Cardiac muscle cell (in vitro differentiated cells and primary cell): ENCODE measurements at regions not wholly inside any gene's neighbourhood (a gene's known extent, or its start where the extent isn't known, plus 50 kb on each side); places are given as distances from the start of the nearest gene placed in this dataset.
A peak's percentile ranks its signal among the peaks of the same experiment; 100 is the strongest.

Experiments
- DNase-seq, 2 donors: peaks; one replicate each; pipeline versions ENCODE4 v3.0.0 to v3.0.0-alpha.2; 2010 to 2017; ENCODE audit warnings: low read depth in 1 of 2, low spot score in 1 of 2
- H3K27ac ChIP-seq: fragments of 200-600 bp; sonication (generic); 2 replicates; pipeline ENCODE4 v1.5.1; 2016
- H3K27me3 ChIP-seq: fragments of 200-600 bp; sonication (generic); 2 replicates; pipeline ENCODE4 v1.6.0; 2016; ENCODE audit warnings: control low read depth
- H3K36me3 ChIP-seq: fragments of 200-600 bp; sonication (generic); 2 replicates; pipeline ENCODE4 v1.5.1; 2016; ENCODE audit warnings: control low read depth
- H3K4me1 ChIP-seq: fragments of 200-600 bp; sonication (generic); 2 replicates; pipeline ENCODE4 v1.8.1; 2017; ENCODE audit warnings: low read depth, mild to moderate bottlenecking, mixed run types
- H3K4me3 ChIP-seq: fragments of 200-600 bp; sonication (generic); 2 replicates; pipeline ENCODE4 v1.5.1; 2016; ENCODE audit warnings: mild to moderate bottlenecking
- H3K9me3 ChIP-seq: fragments of 200-600 bp; sonication (generic); 2 replicates; pipeline ENCODE4 v1.5.1; 2017; ENCODE audit warnings: low read depth, mild to moderate bottlenecking, control low read depth
- CTCF ChIP-seq: IDR thresholded peaks from 2 replicates; pipeline ENCODE4 v1.5.1; 2012; ENCODE audit warnings: low read depth, mild to moderate bottlenecking, low read length

- H3K36me3 ChIP-seq: no peaks in the 10 kb centered on the region
- peak; percentile 8 to 22 for DNase-seq
- no peak overlapping the region for H3K4me3 ChIP-seq
- peak; percentile 43 for TF ChIP-seq CTCF
- H3K4me1 ChIP-seq: no peaks in the 10 kb centered on the region
- no peak overlapping the region for H3K27ac ChIP-seq
- H3K9me3 ChIP-seq: no peaks in the 10 kb centered on the region
- H3K27me3 ChIP-seq: no peaks in the 10 kb centered on the region
These were observed 72.3 kb upstream of the TNMD start for GRCh38 chrX:100512471-100512870.

DNA sequence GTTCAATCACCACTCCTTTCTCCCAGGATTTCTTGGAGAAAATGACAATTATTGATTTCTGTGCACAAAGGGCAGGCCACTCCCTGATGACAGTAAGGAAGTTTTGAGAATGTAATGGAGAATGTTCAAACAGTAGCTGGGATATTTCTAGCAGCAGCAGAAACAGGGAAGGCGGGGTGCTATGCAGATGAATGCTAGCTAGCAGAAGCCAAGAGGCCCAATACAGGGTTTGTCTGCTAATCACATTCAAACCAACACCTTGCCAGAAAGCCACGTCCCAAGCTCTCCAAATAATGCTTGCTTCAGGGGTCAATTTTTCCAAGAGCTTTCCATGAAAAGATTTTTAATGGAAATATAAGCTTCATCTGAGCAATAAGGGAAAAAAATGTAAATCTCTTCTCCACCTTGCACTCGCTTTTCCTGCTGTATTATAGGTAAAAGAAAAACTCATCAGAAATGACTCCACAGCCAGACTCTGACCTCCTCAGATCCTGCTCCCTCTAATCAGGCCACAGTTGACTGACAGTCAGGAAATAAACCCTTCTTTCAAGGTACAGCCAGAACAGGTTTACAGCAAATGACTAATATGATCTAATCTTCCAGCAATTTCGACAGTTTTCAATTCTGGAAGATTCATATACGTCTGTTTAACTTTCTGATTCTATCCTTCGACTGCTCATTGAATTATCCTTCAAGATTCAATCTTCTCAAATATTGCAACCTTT, 84.7 kb upstream of the PCDH19 start:
- Histone ChIP-seq H3K27ac (peak overlapping the region; percentile 4), H3K27me3 (no peaks in the 10 kb centered on the region), H3K36me3 (no peaks in the 10 kb centered on the region), H3K9me3 (no peaks in the 10 kb centered on the region), H3K4me1 (peaks cover 12% of the 10 kb centered on the region), H3K4me3 (no peak overlapping the region)
- DNase-seq: peak in 1 of 2 donors; percentile 38
- TF ChIP-seq CTCF: no peak

- TF ChIP-seq CTCF: no peak
- Histone ChIP-seq H3K9me3 (no peaks in the 10 kb centered on the region), H3K4me3 (no peak overlapping the region), H3K27ac (no peak overlapping the region), H3K27me3 (no peaks in the 10 kb centered on the region), H3K4me1 (peaks cover 12% of the 10 kb centered on the region), H3K36me3 (no peaks in the 10 kb centered on the region)
- no peak for DNase-seq
These were observed 81.1 kb upstream of the PCDH19 start for GRCh38 chrX:100491174-100491573.

DNA sequence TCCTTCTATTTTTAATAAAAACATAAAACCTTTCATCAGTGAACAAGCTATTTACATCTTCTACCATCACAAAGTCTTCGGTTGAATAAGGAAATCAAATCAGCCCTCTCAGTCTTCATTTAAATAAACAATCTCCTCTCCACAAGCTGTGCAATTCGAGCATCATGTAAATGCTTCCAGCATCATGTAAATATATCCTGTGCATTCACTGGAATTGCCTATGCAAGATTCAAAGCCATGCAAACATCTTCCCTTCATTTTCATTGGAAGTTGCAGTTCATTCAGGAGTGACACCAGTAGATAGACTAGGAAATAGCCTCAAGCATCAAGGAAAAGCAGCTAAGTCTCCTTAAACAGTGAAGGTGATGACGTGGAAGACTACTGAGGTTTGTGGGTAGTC, 77.7 kb upstream of the PCDH19 start:
- Histone ChIP-seq H3K36me3 (no peaks in the 10 kb centered on the region), H3K27ac (no peak overlapping the region), H3K27me3 (no peaks in the 10 kb centered on the region), H3K4me3 (no peak overlapping the region), H3K4me1 (no peaks in the 10 kb centered on the region), H3K9me3 (no peaks in the 10 kb centered on the region)
- TF ChIP-seq CTCF: no peak
- DNase-seq: no peak

DNA sequence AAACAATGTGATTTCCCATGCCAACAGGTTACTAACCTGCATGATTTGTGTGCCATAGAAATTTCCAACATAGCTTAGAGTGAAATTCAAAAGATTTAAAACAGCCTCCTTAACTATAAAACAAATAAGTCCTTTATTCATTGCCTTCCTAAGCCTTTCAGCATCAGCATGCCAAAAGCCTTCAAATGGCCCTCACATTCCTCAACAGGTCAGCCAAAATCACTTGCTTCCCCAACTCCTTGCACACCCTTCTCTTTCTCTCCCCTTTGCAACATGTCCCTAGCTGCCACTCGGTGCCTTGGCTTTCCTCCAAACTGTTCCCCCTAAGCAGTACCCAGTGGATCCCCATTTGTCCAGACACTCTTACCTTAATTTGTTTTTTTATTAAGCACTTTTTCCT, 74.9 kb upstream of the PCDH19 start:
- no peak for TF ChIP-seq CTCF
- no peak for DNase-seq
- H3K27me3 ChIP-seq: no peaks in the 10 kb centered on the region
- H3K4me1 ChIP-seq: no peaks in the 10 kb centered on the region
- no peak overlapping the region for H3K27ac ChIP-seq
- H3K36me3 ChIP-seq: no peaks in the 10 kb centered on the region
- no peak overlapping the region for H3K4me3 ChIP-seq
- H3K9me3 ChIP-seq: no peaks in the 10 kb centered on the region

GRCh38 chrX:100479329-100479728, 69.3 kb upstream of the PCDH19 start:
- DNase-seq: no peak
- H3K36me3 ChIP-seq: no peaks in the 10 kb centered on the region
- no peak for TF ChIP-seq CTCF
- peaks cover 5% of the 10 kb centered on the region for H3K4me1 ChIP-seq
- H3K27ac ChIP-seq: no peak overlapping the region
- H3K27me3 ChIP-seq: no peaks in the 10 kb centered on the region
- H3K4me3 ChIP-seq: no peak overlapping the region
- no peaks in the 10 kb centered on the region for H3K9me3 ChIP-seq
